Activated CD4-positive, alpha-beta T cell treated with anti-CD3 and anti-CD28 coated beads, Interleukin-2, Interleukin-6, amounts not matched to agents 100 ng/mL and 50 ng/mL, durations not matched to agents 16 hours and 8 hours (primary cell): ENCODE measurements at regions not wholly inside any gene's neighbourhood (a gene's known extent, or its start where the extent isn't known, plus 50 kb on each side); places are given as distances from the start of the nearest gene placed in this dataset.

Experiments used
- DNase-seq: peaks from one replicate; pipeline ENCODE4 v3.0.0-alpha.2; 2020

DNA sequence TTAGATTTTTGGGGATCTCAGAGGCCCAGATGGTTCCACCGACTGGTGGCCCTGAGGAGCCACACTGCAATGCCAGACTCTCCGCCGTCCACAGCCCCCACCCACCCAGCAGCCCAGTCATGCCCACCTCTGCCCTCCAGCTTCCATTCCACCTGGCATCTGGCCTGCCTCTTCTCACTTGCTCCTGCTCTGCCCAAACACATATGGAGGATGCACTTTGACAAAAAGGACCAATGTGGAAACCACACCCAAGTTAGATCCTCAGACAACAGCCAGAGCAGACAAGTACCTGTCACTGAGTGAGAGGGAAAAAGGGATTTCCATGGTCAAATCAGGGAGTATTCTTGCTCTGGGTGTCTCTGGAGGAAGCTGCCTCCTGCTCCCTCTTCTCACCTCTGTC is 120.6 kb upstream of the NXT1 start:
- DNase-seq: no peak

DNA sequence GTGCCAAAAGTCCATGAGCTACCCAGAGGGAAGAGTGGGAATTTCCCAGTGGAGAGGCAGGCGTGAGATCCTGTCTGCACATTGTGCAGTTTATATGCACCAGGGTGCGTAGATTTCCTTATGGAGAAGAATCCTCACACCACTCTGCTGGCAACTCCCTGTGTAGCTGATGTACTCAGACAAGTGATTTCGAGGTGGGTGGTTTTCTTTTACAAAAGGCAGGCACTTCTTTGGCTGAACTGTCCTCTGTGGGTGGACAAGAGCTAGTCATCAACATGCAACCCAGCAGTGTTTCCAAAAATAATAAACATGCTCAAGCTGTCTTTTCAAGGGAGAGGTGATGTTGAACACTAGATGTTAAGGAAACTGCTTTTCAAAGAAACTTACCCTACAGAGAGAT is 121.7 kb upstream of the NXT1 start:
- DNase-seq: no peak

DNA sequence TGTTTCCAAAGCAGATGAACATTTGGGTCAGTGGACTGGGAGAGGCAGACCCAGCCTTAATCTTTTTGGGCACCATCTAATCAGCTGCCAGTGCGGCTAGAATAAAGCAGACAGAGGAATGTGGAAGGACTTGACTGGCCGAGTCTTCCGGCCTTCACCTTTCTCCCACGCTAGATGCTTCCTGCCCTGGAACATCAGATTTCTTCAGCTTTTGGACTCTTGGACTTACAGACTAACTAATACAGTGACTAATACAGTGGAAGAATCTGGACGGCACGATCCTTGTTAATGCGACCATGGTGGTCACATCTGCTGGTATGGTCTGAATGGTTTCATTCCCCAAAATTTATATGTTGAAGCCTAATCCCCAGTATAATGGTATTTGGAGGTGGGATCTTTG is 122.6 kb upstream of the NXT1 start:
- DNase-seq: no peak

DNA sequence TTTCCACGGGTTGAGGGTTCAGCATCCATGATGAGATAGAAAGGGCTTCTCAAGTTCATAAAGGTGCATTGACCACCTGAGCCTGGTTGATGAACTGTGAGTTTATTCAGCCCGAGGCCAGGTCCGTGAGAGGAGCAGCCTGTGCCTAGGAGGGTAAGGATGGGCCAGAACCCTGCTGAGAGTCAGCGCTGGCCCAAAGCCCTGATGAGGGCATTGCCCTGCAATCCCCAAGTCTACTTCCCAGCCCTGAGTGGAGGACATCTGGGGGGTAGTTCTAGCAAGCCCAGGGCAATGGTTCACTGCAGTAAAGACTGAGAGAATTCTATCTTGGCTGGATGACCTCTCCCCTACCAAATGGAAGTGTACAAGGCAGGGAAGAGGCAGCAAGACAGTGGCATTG is 123.3 kb upstream of the NXT1 start:
- DNase-seq: no peak

DNA sequence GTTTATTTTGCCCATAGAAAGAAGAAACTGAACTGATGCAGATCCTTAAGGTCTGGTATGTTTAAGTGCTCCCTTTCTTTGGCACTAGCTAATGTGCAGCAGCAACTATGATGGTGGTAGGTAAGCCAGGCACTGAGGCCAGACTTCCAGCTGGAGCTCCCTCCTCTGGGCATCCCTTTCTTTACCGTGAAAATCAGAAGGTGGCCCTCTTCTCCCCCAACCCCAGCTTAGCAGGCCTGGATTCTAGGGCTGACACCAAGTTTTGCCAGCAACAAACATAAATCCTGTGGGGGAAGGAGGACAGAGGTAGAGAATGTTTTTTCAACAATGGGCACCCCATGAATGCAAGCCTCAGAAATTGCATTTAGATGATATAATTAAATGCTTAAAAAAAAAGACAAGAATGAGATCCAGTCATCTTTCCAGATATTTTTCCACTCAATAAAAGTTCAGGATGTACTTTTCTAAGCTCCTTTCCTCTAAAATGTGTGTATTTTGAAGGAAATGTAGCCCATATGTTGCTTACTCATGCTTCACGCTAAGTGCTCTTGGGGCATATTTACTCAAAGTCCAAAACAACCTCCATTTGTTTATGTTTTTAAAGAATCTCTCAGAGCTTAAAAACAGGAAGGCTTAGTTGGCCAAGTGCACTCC is 123.9 kb upstream of the NXT1 start:
- DNase-seq: no peak

DNA sequence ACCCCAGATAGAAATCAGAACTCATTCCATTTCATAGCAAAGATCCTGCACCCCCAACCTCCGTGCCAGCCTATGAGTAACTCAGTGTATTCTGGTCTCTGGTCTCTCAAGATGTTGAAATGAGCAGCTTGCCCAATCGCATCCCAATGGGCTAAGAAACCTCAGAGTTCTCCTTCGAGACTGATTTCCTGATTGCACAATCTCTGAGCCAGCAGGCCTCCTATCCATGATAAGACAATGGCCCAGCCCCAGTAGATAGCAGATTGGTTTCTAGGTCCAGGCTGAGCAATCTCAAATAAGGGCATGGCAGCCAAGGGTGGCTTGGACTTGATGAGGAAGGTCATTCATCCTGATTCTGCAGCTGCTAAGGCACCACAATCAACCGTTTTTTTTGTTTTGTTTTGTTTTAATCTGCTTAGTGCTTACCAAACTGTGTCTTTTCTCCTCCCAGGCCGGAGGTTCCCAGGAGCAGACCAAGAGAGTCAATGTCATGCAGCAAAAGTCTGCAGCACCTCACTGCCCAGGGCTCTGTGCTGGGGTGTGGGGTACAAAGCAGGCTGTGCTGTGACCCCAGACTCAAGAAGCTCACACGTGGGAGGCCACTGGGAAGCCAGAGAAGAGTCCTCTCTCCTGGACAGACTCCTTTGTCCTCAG is 125.1 kb upstream of the NXT1 start:
- no peak for DNase-seq

DNA sequence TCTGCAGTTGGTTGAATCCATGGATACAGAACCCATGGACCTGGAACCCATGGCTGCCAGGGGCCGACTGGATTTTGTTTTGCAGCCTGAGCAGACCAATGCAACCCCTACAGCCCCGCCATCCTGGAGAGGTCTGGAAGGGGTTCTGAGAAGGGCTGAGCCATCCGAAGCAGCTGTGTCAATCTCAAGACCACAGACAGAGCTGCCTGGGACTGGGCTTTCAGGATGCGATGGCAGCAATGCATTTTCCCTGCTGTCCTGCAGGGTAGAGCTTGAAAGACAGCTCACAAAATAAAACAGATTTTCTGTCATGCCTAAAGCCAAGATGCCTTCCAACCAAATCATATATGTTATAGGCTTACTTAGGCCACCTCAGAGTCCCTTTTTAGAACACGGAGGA is 125.8 kb upstream of the NXT1 start:
- DNase-seq: no peak

DNA sequence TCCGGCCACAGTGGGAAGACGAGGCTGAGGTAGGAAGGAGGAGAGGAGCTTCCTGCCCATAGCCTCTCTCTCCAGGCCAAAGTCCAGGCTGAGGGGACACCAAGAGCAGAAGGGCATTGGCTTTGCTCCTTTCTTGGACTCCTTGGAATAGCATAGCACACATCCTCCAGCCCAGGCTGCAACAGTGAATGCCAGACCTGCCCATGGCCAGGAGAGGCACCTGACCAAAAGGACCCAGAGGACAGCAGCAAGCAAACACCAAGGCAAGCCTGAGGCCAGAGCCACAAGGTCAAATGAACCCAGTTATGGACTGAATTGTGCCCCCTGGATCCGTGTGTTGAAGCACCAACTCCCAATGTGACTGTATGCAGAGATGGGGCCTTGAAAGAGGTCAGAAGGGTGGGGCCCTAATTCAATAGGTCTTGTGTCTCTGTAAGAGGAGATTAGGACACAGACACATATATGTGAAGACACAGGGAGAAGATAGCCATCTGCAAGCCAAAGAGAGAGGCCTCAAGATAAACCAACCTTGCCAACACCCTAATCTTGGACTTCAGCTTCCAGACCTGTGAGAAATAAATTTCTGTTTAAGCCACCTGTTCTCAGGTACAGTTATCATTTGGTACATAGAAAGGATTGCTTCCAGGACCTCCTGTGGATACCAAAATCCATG is 126.5 kb upstream of the NXT1 start:
- no peak for DNase-seq

DNA sequence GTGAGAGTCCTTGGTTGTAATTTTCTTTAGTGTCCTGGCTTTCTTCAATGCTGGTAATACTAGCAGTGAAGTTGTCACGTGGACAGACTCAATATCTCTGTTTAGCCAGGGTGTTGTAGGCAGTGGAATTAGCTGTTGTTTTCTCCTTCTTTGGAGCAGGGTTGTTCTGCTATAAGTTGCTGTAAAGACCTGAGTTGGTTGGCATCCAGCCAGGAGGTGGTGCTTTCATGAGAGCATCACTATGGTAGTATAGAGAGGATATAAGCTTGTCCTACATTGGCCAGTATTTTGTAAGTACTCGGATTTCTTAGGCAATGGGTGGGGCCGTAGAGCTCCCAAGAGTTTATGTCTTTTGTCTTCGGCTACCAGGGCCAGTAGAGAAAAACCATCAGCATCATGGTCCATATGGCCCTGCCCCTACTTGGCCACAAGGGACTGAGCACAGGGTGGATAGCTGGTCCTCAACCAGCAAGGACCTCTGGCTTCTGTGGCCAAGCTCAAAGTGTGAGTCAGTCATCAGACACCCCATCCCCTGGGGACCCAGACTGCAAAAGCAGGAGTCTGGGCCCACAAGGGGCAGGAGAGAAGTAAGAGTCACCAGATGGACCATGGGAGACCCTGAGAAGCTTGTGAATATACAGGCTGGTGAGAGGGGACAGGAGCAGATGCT is 127.9 kb upstream of the NXT1 start:
- DNase-seq: no peak

DNA sequence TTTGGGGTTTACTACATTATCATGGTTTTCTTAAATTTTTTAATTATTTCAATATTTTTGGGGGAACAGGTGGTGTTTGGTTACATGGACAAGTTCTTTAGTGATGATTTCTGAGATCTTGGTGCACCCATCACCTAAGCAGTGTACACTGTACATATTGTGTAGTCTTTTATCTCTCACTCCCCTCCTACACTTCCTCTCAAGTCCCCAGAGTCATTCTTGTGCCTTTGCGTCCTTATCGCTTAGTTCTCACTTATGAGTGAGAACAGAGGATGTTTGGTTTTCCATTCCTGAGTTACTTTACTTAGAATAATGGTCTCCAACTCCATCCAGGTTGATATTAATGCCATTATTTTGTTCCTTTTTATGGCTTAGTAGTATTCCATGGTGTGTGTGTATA is 130.9 kb upstream of the CD93 start:
- DNase-seq: no peak

DNA sequence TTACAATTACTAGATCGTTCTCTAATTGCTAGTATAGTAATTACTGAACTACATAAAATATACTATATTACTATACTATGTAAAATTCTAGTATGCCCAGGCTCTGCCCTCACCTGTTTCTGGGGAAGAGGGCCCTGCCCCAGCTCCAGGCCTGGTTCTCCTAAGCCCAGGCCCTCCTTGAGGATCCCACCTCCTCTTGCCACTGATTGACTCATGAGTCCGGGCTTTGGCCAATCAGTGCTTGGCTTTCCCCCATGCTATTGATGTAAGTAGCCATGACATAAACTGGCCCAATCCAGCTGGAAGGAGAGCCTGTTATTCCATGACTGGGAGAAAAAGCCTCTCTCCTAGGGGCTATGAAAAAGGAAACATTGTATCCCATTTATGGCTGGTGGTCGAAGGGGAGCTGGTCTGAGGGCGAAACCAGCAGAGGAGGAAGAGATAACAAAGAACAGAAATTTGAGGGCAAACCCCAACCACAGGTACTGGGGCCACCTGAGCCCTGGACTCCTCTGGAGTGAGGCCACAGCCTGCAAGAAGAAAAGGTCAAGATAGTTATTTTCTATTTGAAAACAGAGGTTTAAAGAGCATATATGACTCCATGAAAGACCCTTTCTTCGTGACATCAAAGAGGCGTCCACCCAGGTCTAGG is 129.3 kb upstream of the CD93 start:
- no peak for DNase-seq

DNA sequence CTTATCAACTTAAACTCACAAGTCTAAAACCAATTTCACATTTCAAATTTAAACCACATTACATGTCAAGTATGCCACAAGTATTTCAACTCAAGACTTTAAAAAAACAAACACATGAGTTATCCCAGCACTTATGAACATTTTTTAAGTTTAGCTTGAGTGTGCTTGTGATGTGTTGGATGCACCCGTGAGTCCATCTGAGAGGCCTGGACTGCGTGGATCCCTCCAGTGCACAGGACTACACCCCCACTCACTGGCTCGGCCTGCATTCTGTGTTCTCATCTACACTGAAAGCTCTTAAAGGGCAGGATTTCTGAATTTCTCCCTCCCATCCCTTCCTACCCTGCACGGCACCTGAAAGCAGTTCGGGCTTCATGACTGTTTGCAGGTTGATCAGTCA is 128.8 kb upstream of the CD93 start:
- no peak for DNase-seq

DNA sequence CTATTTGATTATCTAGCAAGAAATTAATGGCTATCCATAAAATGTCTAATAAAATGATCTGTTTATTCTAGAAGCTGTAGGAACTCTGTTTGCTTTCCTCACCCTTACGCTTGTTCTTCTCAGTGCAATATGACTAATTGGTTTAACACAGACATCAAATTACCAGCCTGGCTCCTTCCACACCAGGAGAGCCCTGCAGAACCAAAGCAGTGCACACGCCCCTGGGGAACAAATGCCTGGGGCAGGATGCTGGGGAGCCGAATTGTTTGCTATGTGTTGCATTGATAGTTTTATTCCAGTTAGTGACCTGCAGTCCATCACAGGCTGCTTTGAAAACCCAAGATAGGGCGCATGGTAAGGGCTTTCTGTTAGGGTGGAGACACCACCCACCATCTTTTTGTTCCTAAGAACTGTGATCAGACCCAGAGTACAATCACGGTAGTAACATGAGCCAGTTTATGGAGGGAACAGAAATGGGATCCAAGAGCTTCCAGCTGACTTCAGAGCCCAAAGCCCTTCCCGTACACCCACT is 126.4 kb upstream of the CD93 start:
- no peak for DNase-seq

DNA sequence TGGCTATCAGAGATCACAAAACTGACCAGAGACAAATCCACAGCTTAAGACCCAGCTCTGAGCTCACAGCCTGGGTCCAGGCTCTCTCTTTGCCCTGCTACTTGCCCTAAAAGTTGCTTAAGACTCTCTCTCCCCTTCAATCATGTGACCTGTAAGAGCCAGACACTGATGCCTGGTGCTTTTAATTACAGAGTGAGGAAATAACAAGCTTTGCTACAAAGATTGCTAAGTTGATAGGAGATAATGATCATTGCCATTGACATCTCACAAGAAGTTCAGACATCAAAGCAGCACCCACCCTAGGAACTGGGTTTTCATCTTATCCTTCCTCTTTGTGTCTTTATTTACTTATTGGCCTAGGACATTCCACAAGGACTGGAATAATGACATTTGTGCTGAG is 125.9 kb upstream of the CD93 start:
- no peak for DNase-seq

DNA sequence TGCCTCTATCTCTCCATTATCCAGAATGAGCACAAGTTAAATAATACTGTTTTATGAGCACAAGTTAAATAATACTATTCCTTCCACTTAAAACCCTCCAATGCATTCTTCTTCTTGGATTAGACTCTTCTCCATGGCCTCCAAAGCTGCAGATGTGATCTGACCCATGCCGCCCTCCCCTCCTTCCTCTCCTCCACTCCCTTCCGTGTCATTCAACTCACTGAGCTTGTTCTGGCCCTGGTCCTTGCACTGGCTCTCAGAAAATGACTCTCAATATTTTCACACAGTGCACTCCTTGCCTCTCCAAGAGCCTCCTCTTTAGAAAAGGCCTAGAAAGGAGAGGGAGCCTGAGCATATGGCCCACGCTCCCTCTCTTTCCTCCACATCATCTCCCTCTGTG is 125.0 kb upstream of the CD93 start:
- DNase-seq: no peak

DNA sequence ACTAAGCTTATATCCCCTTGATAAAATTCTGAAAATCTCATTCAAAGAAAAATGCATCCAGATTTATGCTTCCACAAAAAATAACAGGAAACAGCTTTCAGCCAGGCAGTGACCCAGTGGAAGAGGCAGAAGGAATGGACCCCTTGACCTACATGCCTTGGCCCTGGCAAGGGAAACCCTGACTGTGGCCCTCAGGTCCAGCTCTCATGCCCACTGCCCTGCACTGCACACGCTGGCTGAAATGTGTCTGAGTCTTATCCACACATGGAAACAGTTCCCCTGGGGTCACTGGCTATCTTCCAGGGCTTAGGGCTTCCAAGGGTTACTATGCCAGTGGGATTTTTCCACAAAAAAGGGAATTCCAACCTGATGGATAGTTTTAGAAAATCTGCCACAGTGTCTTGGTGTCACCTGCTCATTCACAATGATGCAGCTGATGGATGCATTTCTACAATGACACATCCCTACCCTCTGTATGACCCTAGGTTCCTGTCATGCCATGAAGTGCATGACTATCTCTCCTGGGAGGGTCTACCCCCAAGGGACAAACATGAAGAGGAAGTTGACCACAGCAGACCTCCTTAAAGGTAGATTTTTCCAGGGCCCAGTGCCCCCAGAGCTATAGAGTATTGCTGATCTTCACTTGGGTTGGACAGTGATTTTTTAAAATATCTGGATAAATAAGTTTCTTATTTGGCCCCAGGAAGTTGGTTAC is 121.9 kb upstream of the CD93 start:
- DNase-seq: no peak

DNA sequence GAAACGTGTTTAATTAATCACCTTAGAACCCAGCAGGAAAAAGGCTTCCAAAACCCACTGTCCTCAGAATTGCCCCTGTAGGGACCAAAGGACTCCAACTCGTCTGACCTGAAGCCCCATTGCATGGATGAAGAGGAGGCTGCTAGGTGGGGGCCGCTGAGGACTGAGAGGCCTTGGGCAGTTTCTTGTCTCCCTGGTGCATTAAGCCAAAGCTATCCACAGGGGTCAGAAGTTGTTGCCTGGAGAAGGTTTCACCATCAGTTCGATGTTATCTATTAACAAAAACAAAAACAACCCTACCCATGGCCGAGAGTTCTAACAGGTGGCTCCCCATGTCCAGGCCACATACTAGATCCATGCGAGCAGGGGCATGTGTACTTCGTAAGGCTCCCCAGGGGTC is 120.9 kb upstream of the CD93 start:
- no peak for DNase-seq

DNA sequence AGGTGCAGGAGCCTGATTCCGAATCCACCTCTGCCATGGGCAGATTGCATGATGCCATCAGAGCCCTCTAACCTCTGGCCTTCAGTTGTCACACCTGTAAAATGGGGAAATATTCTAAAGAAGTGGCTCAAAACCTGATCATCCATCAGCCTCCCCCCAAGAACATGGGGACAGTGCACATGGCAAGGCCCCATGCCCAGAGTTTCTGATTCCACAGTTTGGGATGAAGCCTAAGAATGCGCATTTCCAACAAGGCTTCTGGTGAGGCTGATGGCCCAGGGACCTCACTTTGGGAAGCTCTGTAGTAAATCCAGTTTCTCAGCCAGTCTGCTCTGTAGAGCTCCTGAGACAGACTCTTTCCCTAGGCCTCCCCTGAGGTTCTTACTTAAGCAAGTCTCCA is 119.9 kb upstream of the CD93 start:
- DNase-seq: no peak

DNA sequence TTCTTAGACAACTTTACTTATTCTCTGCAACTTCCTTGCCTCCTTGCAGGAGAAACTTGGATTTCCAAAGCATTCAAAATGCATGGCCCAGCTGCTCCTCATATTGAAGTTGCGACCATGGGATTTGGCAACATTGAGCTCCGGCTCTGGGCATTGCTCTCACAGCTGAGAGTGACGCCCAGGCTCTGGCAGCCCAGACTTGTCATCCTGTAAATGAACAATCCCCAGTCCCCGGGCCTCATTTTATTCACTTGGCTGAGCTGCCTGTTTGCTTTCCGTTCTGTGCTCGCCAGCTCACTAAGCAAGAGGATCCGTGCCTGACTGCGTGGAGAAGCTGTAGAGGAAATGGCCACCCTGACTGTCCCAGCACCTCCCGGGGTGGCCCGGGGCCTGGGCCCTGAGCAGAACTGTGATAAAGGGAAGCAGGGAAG is 119.5 kb upstream of the CD93 start:
- no peak for DNase-seq

DNA sequence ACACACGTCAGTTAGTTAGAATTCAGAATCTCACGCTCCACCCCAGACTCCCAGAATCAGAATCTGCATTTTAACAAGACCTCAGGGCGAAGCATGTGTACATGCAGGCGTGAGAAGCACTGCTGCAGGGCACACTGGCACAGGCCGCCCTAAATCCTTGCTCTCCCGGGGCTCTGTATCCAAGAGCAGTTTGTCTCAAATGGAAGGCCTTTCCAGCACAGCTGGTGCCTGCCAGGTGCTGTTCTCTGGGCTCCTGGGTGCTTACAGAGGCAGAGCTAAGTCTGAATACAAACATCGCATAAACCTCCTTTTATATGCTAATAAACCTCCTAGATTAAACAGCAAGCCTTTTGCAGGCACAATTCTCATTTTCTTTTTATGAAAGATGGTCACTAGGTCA is 119.1 kb upstream of the CD93 start:
- DNase-seq: no peak

DNA sequence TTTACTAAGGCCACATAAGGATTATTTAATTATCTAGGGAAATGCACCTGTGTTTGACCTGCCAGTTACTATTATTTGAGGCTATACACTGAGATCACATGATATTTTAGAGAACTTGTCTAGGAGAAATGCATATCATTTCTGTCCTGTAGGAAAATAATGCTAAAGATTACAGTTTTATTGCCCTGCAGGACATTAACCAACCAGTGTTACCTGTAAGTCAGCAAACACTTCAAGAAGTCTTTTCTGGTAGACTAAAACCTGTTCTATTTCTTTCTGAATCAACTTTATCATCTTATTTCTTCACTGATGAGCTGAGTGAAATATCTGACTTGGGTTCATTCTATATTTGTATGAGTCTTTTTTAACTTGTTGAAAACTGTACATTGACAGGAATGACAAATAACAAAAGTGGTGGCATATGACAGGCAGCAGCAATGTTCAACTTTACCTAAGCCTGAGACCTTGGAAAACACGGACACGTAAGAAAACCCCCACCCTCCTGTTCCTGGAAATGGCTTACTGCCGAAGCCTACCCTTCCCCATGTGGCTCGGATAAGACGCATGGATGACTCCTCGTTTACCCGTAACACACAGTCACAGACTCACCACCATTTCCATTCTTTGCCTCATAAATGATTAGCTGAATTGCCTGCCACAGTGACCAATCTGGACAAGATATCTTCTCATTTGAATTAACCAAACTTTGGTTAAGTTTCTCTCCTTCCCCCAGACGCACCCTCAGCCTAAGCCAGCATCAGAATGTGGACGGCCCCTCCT is 118.0 kb upstream of the CD93 start:
- DNase-seq: no peak

DNA sequence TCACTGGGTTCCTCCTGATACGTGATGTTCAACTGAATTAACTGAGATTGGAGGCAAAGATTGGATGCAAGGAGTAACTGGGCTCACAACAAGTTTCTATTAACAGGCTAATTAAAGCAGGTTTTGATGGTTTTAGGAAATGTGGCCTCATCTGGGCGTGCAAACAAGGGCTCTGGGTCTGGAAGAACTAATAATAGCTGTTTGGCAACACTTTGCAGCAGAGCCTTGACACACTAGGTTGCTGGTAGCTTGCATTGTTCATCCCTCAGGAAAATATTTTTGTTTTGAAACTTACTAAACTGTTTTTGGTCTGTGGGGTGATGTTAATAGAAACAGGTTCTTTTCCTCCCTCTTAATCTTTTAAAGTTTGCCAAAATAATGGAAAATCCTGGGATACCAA is 117.2 kb upstream of the CD93 start:
- no peak for DNase-seq
